HPDE6-E6E7 (cell line): ENCODE measurements at regions not wholly inside any gene's neighbourhood (a gene's known extent, or its start where the extent isn't known, plus 50 kb on each side); places are given as distances from the start of the nearest gene placed in this dataset.
"Not testable (repeated sequence)": the region's sequence is repeated elsewhere in the genome, so short reads cannot be mapped to it uniquely, and the experiment has no call there.

ENCODE experiments used
- DNase-seq: peaks from one replicate; pipeline ENCODE4 v3.0.0; 2011; ENCODE audit warnings: missing footprints; ENCODE audit errors: extremely low spot score

- no peak for DNase-seq
Measured at GRCh38 chr9:85208666-85209065, 533.1 kb downstream of the AGTPBP1 start.

GRCh38 chr9:85204176-85204575 lies 534.6 kb downstream of the NTRK2 start:
- DNase-seq = no peak

GRCh38 chr9:85202596-85202995 lies 533.1 kb downstream of the NTRK2 start:
- no peak for DNase-seq

- DNase-seq = no peak
Measured at GRCh38 chr9:85200726-85201404, 531.3 kb downstream of the NTRK2 start.

GRCh38 chr9:85199866-85200495 lies 530.5 kb downstream of the NTRK2 start:
- DNase-seq = no peak

GRCh38 chr9:85192750-85193149 lies 523.2 kb downstream of the NTRK2 start:
- DNase-seq = no peak

- DNase-seq = no peak
Measured at GRCh38 chr9:85186218-85186585, 516.7 kb downstream of the NTRK2 start.

GRCh38 chr9:85185486-85186217 lies 516.1 kb downstream of the NTRK2 start:
- DNase-seq = no peak

- DNase-seq = no peak
Measured at GRCh38 chr9:85182383-85182782, 512.9 kb downstream of the NTRK2 start.

- no peak for DNase-seq
Measured at GRCh38 chr9:85178474-85178873, 508.9 kb downstream of the NTRK2 start.

- no peak for DNase-seq
Measured at GRCh38 chr9:85173967-85174366, 504.4 kb downstream of the NTRK2 start.

- peak; percentile 17 for DNase-seq
Measured at GRCh38 chr9:85172001-85172978, 502.8 kb downstream of the NTRK2 start.

GRCh38 chr9:85171163-85171562 lies 501.6 kb downstream of the NTRK2 start:
- DNase-seq = no peak

GRCh38 chr9:85168412-85168811 lies 498.9 kb downstream of the NTRK2 start:
- no peak for DNase-seq

- no peak for DNase-seq
Measured at GRCh38 chr9:85167146-85167545, 497.6 kb downstream of the NTRK2 start.

- no peak for DNase-seq
Measured at GRCh38 chr9:85163825-85164224, 494.3 kb downstream of the NTRK2 start.

- DNase-seq = no peak
Measured at GRCh38 chr9:85163415-85163814, 493.9 kb downstream of the NTRK2 start.

- DNase-seq = no peak
Measured at GRCh38 chr9:85162822-85163221, 493.3 kb downstream of the NTRK2 start.

- DNase-seq = not testable (repeated sequence)
Measured at GRCh38 chr9:85160944-85161343, 491.4 kb downstream of the NTRK2 start.

- DNase-seq = no peak
Measured at GRCh38 chr9:85158512-85158911, 489.0 kb downstream of the NTRK2 start.

- no peak for DNase-seq
Measured at GRCh38 chr9:85157772-85158171, 488.2 kb downstream of the NTRK2 start.

GRCh38 chr9:85156652-85157051 lies 487.1 kb downstream of the NTRK2 start:
- DNase-seq = no peak
